Uterus (tissue), 2 donors: ENCODE measurements at regions not wholly inside any gene's neighbourhood (a gene's known extent, or its start where the extent isn't known, plus 50 kb on each side); places are given as distances from the start of the nearest gene placed in this dataset.

ENCODE experiments used
- POLR2A ChIP-seq, 2 donors: fragments of 450-650 bp; IDR thresholded peaks; one replicate each; pipeline ENCODE4 v1.6.1; 2016; ENCODE audit warnings: antibody characterized with exemption in 2 of 2, mild to moderate bottlenecking in 1 of 2, moderate library complexity in 1 of 2
- TF ChIP-seq, protein P1 (sequence below), 4 experiments: fragments of 200-600 bp in 2 of 4; fragments of 450-650 bp in 2 of 4; sonication (generic) in 2 of 4; IDR thresholded peaks; one replicate each; pipeline ENCODE4 v1.5.1; 2016 to 2019; ENCODE audit warnings: antibody characterized with exemption in 4 of 4, mild to moderate bottlenecking in 2 of 4, moderate library complexity in 1 of 4

DNA sequence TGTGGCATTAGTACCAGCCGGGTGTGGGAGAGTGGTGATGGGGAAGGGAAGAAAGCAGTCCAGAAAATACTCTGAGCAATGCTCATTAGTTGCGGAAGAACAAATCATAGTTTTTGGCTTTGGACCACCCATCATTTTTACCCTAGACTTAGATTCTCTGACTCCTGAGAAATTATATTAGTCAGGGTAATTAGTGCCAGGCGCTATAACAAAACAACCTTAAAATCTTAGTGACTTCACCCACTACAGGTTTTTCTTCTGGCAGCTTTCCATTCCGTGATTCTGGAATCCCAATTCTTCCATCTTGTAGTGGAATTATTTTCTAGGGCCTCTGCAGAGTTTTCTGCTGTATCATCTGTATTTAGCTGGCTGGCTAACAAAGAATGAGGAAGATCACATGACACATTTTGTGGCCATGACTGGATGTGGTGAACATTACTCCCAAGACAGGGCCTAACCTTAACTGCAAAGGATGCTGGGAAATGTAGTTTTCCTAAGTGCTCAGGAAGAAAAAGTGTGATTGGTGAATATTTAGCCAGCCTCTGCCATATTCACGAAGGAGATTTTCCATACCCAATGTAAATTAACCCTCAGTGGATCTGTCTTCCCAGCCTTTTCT lies 373.0 kb upstream of the MEF2C start:
- TF ChIP-seq, protein P1, sequence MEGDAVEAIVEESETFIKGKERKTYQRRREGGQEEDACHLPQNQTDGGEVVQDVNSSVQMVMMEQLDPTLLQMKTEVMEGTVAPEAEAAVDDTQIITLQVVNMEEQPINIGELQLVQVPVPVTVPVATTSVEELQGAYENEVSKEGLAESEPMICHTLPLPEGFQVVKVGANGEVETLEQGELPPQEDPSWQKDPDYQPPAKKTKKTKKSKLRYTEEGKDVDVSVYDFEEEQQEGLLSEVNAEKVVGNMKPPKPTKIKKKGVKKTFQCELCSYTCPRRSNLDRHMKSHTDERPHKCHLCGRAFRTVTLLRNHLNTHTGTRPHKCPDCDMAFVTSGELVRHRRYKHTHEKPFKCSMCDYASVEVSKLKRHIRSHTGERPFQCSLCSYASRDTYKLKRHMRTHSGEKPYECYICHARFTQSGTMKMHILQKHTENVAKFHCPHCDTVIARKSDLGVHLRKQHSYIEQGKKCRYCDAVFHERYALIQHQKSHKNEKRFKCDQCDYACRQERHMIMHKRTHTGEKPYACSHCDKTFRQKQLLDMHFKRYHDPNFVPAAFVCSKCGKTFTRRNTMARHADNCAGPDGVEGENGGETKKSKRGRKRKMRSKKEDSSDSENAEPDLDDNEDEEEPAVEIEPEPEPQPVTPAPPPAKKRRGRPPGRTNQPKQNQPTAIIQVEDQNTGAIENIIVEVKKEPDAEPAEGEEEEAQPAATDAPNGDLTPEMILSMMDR (IDR thresholded peaks at IDR 0.05), result no peak
- no peak for TF ChIP-seq POLR2A (IDR thresholded peaks at IDR 0.05)
